HG02571 (cell line): ENCODE measurements at regions not wholly inside any gene's neighbourhood (a gene's known extent, or its start where the extent isn't known, plus 50 kb on each side); places are given as distances from the start of the nearest gene placed in this dataset.

Experiments
- ATAC-seq: cut with Tn5 transposase; IDR thresholded peaks from one replicate; pipeline ENCODE4 v1.9.1; 2021; ENCODE audit warnings: mild to moderate bottlenecking, moderate library complexity; ENCODE audit not compliant: unreplicated experiment

- ATAC-seq = no peak
Observed at GRCh38 chr7:17212188-17212587, 86.3 kb upstream of the AHR start.

- ATAC-seq = no peak
Observed at GRCh38 chr7:17227766-17228490, 70.5 kb upstream of the AHR start.

GRCh38 chr7:17229228-17229627, 69.2 kb upstream of the AHR start:
- no peak for ATAC-seq

- no peak for ATAC-seq
Observed at GRCh38 chr7:17230099-17230807, 68.2 kb upstream of the AHR start.

GRCh38 chr7:17233603-17234002, 64.8 kb upstream of the AHR start:
- ATAC-seq = no peak

- peak; percentile 37 for ATAC-seq
Observed at GRCh38 chr7:17234030-17234397, 64.4 kb upstream of the AHR start.

- ATAC-seq = peak; percentile 97
Observed at GRCh38 chr7:17234398-17235031, 63.9 kb upstream of the AHR start.

- no peak for ATAC-seq
Observed at GRCh38 chr7:17236171-17236570, 62.3 kb upstream of the AHR start.

- no peak for ATAC-seq
Observed at GRCh38 chr7:17236603-17237002, 61.8 kb upstream of the AHR start.

GRCh38 chr7:17239046-17239445, 59.4 kb upstream of the AHR start:
- ATAC-seq = no peak

- ATAC-seq = no peak
Observed at GRCh38 chr7:17239683-17240521, 58.5 kb upstream of the AHR start.

GRCh38 chr7:17242504-17242903, 55.9 kb upstream of the AHR start:
- no peak for ATAC-seq

GRCh38 chr7:17244786-17245185, 53.7 kb upstream of the AHR start:
- no peak for ATAC-seq

GRCh38 chr7:17247357-17247756, 51.1 kb upstream of the AHR start:
- ATAC-seq = no peak

- ATAC-seq = no peak
Observed at GRCh38 chr7:17248527-17248926, 49.9 kb upstream of the AHR start.
